HL-60 (cell line): ENCODE measurements at regions not wholly inside any gene's neighbourhood (a gene's known extent, or its start where the extent isn't known, plus 50 kb on each side); places are given as distances from the start of the nearest gene placed in this dataset.

ENCODE experiments used
- CTCF ChIP-seq: IDR thresholded peaks from one replicate; pipeline ENCODE4 v1.5.1; 2011; ENCODE audit warnings: low read length, control low read depth, inconsistent platforms; ENCODE audit not compliant: insufficient read depth
- POLR2AphosphoS5 ChIP-seq: IDR thresholded peaks from 2 replicates; pipeline ENCODE4 v1.6.1; 2012; ENCODE audit warnings: low read depth

DNA sequence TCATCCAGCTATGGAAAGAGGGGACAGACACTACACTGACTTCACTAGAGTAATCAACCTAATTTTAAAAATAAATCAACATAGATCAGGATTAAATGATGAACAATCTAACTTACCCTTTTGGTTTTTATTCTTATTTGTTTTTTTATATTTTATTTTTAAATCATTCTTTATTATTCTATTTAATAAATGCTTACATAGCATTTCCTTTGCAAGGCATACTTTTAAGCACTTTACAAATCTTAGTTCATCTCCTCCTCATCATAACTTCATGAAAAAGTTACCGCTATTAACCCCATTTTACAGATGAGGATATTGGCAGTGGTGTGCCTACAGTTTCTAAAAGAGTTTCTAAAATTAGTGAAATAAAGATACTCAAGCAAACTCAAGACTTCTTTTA, 380.6 kb downstream of the TBC1D4 start:
- no peak for TF ChIP-seq CTCF
- TF ChIP-seq POLR2AphosphoS5, result no peak
